AG04449 (cell line): ENCODE measurements at regions not wholly inside any gene's neighbourhood (a gene's known extent, or its start where the extent isn't known, plus 50 kb on each side); places are given as distances from the start of the nearest gene placed in this dataset.

Experiments used
- CTCF ChIA-PET: fragments of 350-600 bp; formaldehyde crosslinking; extraction: SDS; loops from one replicate; lab custom pipeline; 2021; ENCODE audit warnings: antibody characterized with exemption; lab: Yijun Ruan, JAX
- POLR2A ChIA-PET: fragments of 400-600, 350-600 bp; formaldehyde crosslinking; extraction: SDS; loops from one replicate; lab custom pipeline; 2020; ENCODE audit warnings: antibody characterized with exemption, inconsistent platforms; lab: Yijun Ruan, JAX
- DNase-seq: peaks from one replicate; pipeline ENCODE4 v3.0.0-alpha.2; 2010; ENCODE audit warnings: low read depth, low spot score
- H3K4me3 ChIP-seq: 2 replicates; pipeline ENCODE4 v1.5.1; 2011; ENCODE audit warnings: low read depth, mild to moderate bottlenecking, control low read depth, low read length
- CTCF ChIP-seq: IDR thresholded peaks from one replicate; pipeline ENCODE4 v1.5.1; 2011; ENCODE audit warnings: mild to moderate bottlenecking, moderate library complexity, low read length, control low read depth, inconsistent platforms; ENCODE audit not compliant: insufficient read depth; ENCODE audit errors: missing control alignments

DNA sequence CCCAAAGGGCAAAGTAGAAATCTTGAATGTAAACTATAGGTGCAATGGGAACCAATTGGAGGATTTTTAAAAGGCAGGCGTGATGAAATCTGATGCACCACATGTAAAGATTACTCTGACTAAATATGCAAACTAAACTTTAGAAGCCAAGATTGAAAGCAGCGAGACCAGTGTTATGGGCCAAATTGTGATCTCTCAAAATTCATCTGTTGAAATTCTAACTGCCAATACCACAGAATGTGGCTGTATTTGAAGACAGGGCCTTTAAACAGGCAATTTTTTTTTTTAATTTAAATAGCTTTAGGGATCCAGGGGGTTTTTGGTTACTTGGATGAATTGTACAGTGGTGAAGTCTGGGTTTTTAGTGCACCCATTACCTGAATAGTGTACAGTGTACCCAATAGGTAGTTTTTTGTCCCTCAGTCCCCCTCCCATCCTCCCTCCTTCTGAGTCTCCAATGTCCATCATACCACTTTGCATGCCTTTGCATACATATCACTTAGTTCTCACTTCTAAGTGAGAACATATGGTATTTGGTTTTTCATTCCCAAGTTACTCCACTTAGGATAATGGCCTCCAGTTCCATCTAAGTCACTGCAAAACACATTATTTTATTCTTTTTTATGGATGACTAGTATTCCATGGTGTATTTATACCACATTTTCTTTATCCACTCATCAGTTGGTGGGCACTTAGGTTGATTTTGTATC is 69.7 kb downstream of the DRD1 start:
- POLR2A ChIA-PET = no interaction called here
- no peak for TF ChIP-seq CTCF
- DNase-seq = no peak
- CTCF ChIA-PET = no interaction called here
- no peak overlapping the region for H3K4me3 ChIP-seq

GRCh38 chr5:175365866-175366265 is 78.1 kb downstream of the DRD1 start:
- DNase-seq = no peak
- CTCF ChIA-PET = no interaction called here

GRCh38 chr5:175363300-175363699 is 80.7 kb downstream of the DRD1 start:
- DNase-seq = no peak
- H3K4me3 ChIP-seq = no peak overlapping the region
- ChIA-PET CTCF (no interaction called here), POLR2A (no interaction called here)
- TF ChIP-seq CTCF = no peak

More at GRCh38 chr5:175365866-175366265, 78.1 kb downstream of the DRD1 start:
- POLR2A ChIA-PET = no interaction called here
- TF ChIP-seq CTCF = no peak
- no peak overlapping the region for H3K4me3 ChIP-seq

GRCh38 chr5:175357995-175358394 is 86.0 kb downstream of the DRD1 start:
- no peak for TF ChIP-seq CTCF
- DNase-seq = no peak
- ChIA-PET POLR2A (no interaction called here), CTCF (interaction anchor here (0.6 kb wide), 1 partner anchor 117 kb away, joined by 3 read pairs; no protein-coding TSS in a partner anchor)
- no peak overlapping the region for H3K4me3 ChIP-seq

GRCh38 chr5:175356428-175356827 is 87.6 kb downstream of the DRD1 start:
- no peak for DNase-seq
- ChIA-PET POLR2A (no interaction called here), CTCF (no interaction called here)
- TF ChIP-seq CTCF = no peak
- H3K4me3 ChIP-seq = no peak overlapping the region

DNA sequence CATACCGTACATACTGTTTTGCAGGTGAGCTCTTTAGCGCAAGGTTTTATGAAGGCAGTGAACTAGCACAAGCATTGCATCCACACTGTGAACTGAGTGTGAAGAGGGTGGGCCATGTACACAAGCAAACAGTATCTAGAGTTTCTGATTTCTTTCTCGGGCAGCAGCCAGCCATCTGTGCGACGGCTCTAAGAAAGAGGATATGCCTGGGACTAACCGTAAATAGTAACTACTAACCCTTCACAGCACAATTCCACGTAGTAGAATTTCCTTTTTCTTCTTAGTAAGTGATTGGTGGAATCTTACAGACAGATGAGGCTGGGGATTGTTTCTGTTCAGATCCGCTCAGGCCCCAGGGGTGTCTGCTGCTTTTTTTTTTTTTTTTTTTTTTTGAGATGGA is 89.0 kb downstream of the DRD1 start:
- ChIA-PET POLR2A (no interaction called here), CTCF (no interaction called here)
- no peak for DNase-seq
- H3K4me3 ChIP-seq = no peak overlapping the region
- no peak for TF ChIP-seq CTCF
